Breast epithelium (tissue), 4 donors: ENCODE measurements at regions not wholly inside any gene's neighbourhood (a gene's known extent, or its start where the extent isn't known, plus 50 kb on each side); places are given as distances from the start of the nearest gene placed in this dataset.

Source experiments
- DNase-seq, 2 donors: peaks; one replicate each; pipeline ENCODE4 v3.0.0-alpha.2; 2019; ENCODE audit warnings: low spot score in 2 of 2
- H3K27ac ChIP-seq, 2 donors: fragments of 200-600 bp; sonication (generic) in 1 of 2; one replicate each; pipeline ENCODE4 v1.5.1; 2016 to 2019; ENCODE audit warnings: mild to moderate bottlenecking in 1 of 2
- H3K27me3 ChIP-seq, 2 donors: fragments of 200-600 bp; sonication (generic) in 1 of 2; one replicate each; pipeline versions ENCODE4 v1.5.1 to v1.6.0; 2017 to 2019; ENCODE audit warnings: control low read depth in 1 of 2, mild to moderate bottlenecking in 1 of 2
- H3K36me3 ChIP-seq: fragments of 200-600 bp; one replicate; pipeline ENCODE4 v1.5.1; 2019
- H3K4me1 ChIP-seq, 2 donors: fragments of 200-600 bp; sonication (generic); one replicate each; pipeline ENCODE4 v1.5.1; 2016 to 2019; ENCODE audit warnings: control low read depth in 1 of 2
- H3K4me3 ChIP-seq, 3 donors: fragments of 200-600 bp; sonication (generic); 1 replicate in 2 of 3; 2 replicates in 1 of 3; pipeline ENCODE4 v1.5.1; 2016 to 2019; ENCODE audit warnings: mild to moderate bottlenecking in 3 of 3, moderate library complexity in 2 of 3
- H3K9me3 ChIP-seq, 2 donors: fragments of 200-600 bp; sonication (generic) in 1 of 2; one replicate each; pipeline ENCODE4 v1.5.1; 2016 to 2019; ENCODE audit warnings: control low read depth in 1 of 2
- CTCF ChIP-seq, 3 donors: fragments of 450-650 bp; IDR thresholded peaks; one replicate each; pipeline ENCODE4 v1.5.1; 2016 to 2017; ENCODE audit warnings: antibody characterized with exemption in 3 of 3, mild to moderate bottlenecking in 3 of 3, moderate library complexity in 3 of 3
- POLR2A ChIP-seq: fragments of 450-650 bp; IDR thresholded peaks from one replicate; pipeline ENCODE4 v1.6.1; 2016; ENCODE audit warnings: antibody characterized with exemption, mild to moderate bottlenecking, moderate library complexity
- POLR2AphosphoS5 ChIP-seq, 3 donors: sonication (generic); formaldehyde crosslinking; IDR thresholded peaks; one replicate each; pipeline ENCODE4 v1.6.1; 2017; ENCODE audit warnings: antibody characterized with exemption in 3 of 3
- intact Hi-C: fragments of 100-400 bp; cut with DNase I; formaldehyde crosslinking; loops from one replicate; pipeline ENCODE4 v1.15.1; 2023; ENCODE audit warnings: low total_unique reads

DNA sequence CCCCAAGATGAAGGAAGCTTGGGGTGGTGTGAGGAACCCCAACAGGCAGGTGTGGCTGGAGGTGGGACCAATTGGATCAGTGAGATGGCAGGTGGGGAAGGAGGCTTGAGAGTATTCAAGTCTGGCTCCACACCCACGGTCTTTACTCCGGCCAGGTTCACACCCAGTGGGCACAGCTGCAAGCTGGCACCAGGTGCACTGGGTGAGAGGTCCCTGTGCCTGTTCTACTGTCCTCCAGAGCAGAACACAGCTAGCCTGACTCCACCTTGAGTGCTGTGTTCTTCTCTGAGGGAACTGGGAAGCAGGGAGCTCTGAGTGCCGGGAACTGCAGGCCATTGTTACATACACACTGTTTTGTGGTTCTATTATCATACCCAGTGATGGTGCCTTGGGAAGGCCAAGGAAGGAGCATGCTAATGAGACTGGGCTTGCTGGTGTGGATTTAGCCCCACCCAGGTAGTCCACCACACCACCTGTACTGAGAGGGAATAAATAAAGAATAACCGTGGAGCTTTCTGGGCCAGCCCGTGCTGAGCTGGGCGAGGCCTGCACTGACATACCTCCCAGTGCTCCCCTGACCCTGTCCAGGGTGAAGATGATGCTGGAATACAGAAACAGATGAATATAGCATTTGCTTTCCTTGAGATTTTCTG, 93.4 kb downstream of the ABHD5 start:
- Histone ChIP-seq H3K4me1 (no peaks in the 10 kb centered on the region), H3K27ac (no peak overlapping the region), H3K9me3 (no peaks in the 10 kb centered on the region), H3K36me3 (no peaks in the 10 kb centered on the region), H3K27me3 (no peaks in the 10 kb centered on the region), H3K4me3 (no peak overlapping the region)
- no peak for DNase-seq
- TF ChIP-seq CTCF (IDR thresholded peaks at IDR 0.05) (no peak), POLR2AphosphoS5 (IDR thresholded peaks at IDR 0.05) (no peak), POLR2A (no peak)
- intact Hi-C loops = no loop called here

GRCh38 chr3:43784640-43785011, 93.9 kb downstream of the ABHD5 start:
- Histone ChIP-seq H3K4me3 (no peak overlapping the region), H3K27me3 (no peaks in the 10 kb centered on the region), H3K9me3 (no peaks in the 10 kb centered on the region), H3K4me1 (no peaks in the 10 kb centered on the region), H3K36me3 (no peaks in the 10 kb centered on the region), H3K27ac (no peak overlapping the region)
- TF ChIP-seq POLR2A (no peak), CTCF (IDR thresholded peaks at IDR 0.05) (no peak), POLR2AphosphoS5 (IDR thresholded peaks at IDR 0.05) (no peak)
- intact Hi-C loops = no loop called here
- DNase-seq = no peak

DNA sequence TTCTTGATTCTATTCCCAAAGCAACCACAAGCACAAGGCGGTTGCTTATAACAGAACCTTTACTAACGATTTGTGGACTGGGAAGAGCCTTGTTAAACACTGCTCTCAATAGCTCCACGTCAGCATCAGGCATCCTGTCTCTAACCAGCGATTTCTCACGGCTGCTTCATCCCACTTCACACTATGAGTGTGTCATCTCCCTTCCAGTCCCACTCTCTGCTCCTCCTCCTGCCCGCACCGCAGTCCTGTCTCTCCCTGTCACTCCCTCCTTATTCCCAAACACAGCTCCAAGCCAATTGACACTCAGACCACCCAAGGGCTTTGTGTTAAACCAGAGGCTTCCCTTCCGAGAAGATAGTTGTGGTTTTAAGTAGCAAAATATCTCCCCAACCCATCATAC, 94.8 kb downstream of the ABHD5 start:
- DNase-seq = no peak
- Histone ChIP-seq H3K27ac (no peak overlapping the region), H3K4me3 (no peak overlapping the region), H3K27me3 (no peaks in the 10 kb centered on the region), H3K36me3 (no peaks in the 10 kb centered on the region), H3K4me1 (no peaks in the 10 kb centered on the region), H3K9me3 (no peaks in the 10 kb centered on the region)
- intact Hi-C loops = no loop called here
- TF ChIP-seq POLR2AphosphoS5 (IDR thresholded peaks at IDR 0.05) = no peak
- no peak for TF ChIP-seq POLR2A
- TF ChIP-seq CTCF (IDR thresholded peaks at IDR 0.05) = no peak

GRCh38 chr3:43786102-43786501, 95.4 kb downstream of the ABHD5 start:
- H3K27me3 ChIP-seq = no peaks in the 10 kb centered on the region
- no peaks in the 10 kb centered on the region for H3K36me3 ChIP-seq
- intact Hi-C loops = no loop called here
- no peak overlapping the region for H3K27ac ChIP-seq
- H3K4me3 ChIP-seq = no peak overlapping the region
- no peaks in the 10 kb centered on the region for H3K4me1 ChIP-seq
- TF ChIP-seq CTCF (IDR thresholded peaks at IDR 0.05) (no peak), POLR2AphosphoS5 (IDR thresholded peaks at IDR 0.05) (no peak), POLR2A (no peak)
- no peaks in the 10 kb centered on the region for H3K9me3 ChIP-seq
- no peak for DNase-seq

DNA sequence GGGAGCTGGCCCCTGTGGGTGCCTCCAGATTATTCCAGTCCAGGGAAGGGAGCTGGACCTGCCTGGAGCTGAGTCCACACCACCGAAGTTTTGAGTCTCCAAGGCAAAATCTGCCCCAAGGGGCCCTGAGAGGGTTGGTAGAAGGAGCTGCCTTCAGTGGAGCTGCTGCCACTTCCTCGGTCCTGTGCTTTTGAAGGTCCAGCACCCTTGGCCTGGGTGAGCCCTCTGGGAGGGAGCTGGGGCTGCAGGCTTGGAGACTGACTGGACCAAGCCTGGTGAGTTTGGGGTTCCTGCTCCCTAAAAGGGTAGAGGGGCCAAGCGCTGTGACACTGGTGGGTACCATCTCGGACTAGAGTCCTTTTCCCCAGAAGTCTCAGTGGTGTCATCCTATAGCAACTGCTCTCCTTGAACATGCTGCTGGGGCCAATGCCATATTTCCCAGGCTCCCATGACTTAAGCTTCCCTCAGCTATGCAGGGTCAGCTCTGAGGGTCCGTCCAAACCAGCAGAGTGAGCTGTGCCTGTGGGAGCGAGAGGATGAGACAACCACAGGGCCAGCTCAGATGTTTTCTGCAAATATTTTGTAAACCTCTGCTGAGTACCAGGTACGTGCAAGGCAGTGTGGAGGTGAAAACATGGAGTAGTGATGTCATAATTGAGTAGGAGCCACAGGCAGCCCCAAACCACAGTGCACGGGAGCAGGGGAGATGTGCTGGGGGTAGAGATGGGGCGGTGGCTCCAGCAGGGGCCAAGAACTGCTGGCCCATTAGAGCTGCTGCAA, 96.0 kb downstream of the ABHD5 start:
- TF ChIP-seq POLR2AphosphoS5 (IDR thresholded peaks at IDR 0.05) = no peak
- no peak for TF ChIP-seq CTCF (IDR thresholded peaks at IDR 0.05)
- no peak for TF ChIP-seq POLR2A
- no peak for DNase-seq

More for the DNA sequence above, 96.0 kb downstream of the ABHD5 start:
- intact Hi-C loops = no loop called here
- Histone ChIP-seq H3K36me3 (no peaks in the 10 kb centered on the region), H3K4me3 (no peak overlapping the region), H3K27ac (no peak overlapping the region), H3K9me3 (no peaks in the 10 kb centered on the region), H3K27me3 (no peaks in the 10 kb centered on the region), H3K4me1 (no peaks in the 10 kb centered on the region)
